AG04450 (cell line): ENCODE measurements at regions not wholly inside any gene's neighbourhood (a gene's known extent, or its start where the extent isn't known, plus 50 kb on each side); places are given as distances from the start of the nearest gene placed in this dataset.

Experiments used
- CTCF ChIA-PET: fragments of 300-600, 350-600 bp; formaldehyde crosslinking; extraction: SDS; loops from one replicate; lab custom pipeline; 2022; ENCODE audit warnings: antibody characterized with exemption, inconsistent platforms; lab: Charles Lee
- POLR2A ChIA-PET: fragments of 350-600 bp; formaldehyde crosslinking; extraction: SDS; loops from one replicate; lab custom pipeline; 2021; ENCODE audit warnings: antibody characterized with exemption, inconsistent platforms; lab: Yijun Ruan, JAX
- DNase-seq: peaks from one replicate; pipeline ENCODE4 v3.0.0-alpha.2; 2011; ENCODE audit warnings: low read depth, low spot score
- H3K27ac ChIP-seq: one replicate; pipeline ENCODE4 v1.5.1; 2012; ENCODE audit warnings: low read depth, low read length, control low read depth
- H3K27me3 ChIP-seq: one replicate; pipeline ENCODE4 v1.6.0; 2012; ENCODE audit warnings: low read length; ENCODE audit not compliant: control insufficient read depth, insufficient read depth
- H3K4me3 ChIP-seq: 2 replicates; pipeline ENCODE4 v1.5.1; 2011; ENCODE audit warnings: mild to moderate bottlenecking, low read depth, low read length, control low read depth
- H3K9me3 ChIP-seq: 2 replicates; pipeline ENCODE4 v1.5.1; 2012; ENCODE audit warnings: low read length; ENCODE audit not compliant: control insufficient read depth, insufficient read depth
- CTCF ChIP-seq: IDR thresholded peaks from 2 replicates; pipeline ENCODE4 v1.5.1; 2011; ENCODE audit warnings: low read depth, low read length, control low read depth, inconsistent platforms

GRCh38 chr5:53777864-53778618, 217.6 kb downstream of the NDUFS4 start:
- no peak for TF ChIP-seq CTCF
- DNase-seq = no peak
- H3K9me3 ChIP-seq = no peaks in the 10 kb centered on the region
- CTCF ChIA-PET = no interaction called here
- H3K27me3 ChIP-seq = no peaks in the 10 kb centered on the region
- no peak overlapping the region for H3K27ac ChIP-seq
- no peak overlapping the region for H3K4me3 ChIP-seq
- POLR2A ChIA-PET = no interaction called here

GRCh38 chr5:53779541-53779981, 219.1 kb downstream of the NDUFS4 start:
- no peak for TF ChIP-seq CTCF
- peak; percentile 21 for DNase-seq
- peak overlapping the region; percentile 22 for H3K27ac ChIP-seq
- POLR2A ChIA-PET = no interaction called here
- H3K4me3 ChIP-seq = no peak overlapping the region
- CTCF ChIA-PET = no interaction called here
- H3K27me3 ChIP-seq = no peaks in the 10 kb centered on the region
- no peaks in the 10 kb centered on the region for H3K9me3 ChIP-seq

GRCh38 chr5:53782620-53783019, 222.2 kb downstream of the NDUFS4 start:
- no peak for DNase-seq
- ChIA-PET POLR2A (interaction anchor here (0.6 kb wide), 2 partner anchors 247 to 439 kb away, joined by 3 read pairs; no protein-coding TSS in a partner anchor), CTCF (no interaction called here)

GRCh38 chr5:53783624-53784228, 223.3 kb downstream of the NDUFS4 start:
- H3K9me3 ChIP-seq = no peaks in the 10 kb centered on the region
- no peak for DNase-seq
- no peak overlapping the region for H3K27ac ChIP-seq
- no peaks in the 10 kb centered on the region for H3K27me3 ChIP-seq
- ChIA-PET CTCF (interaction anchor here (0.7 kb wide), 1 partner anchor 134 kb away, joined by 3 read pairs; no protein-coding TSS in a partner anchor), POLR2A (no interaction called here)
- H3K4me3 ChIP-seq = no peak overlapping the region
- TF ChIP-seq CTCF = no peak

More at GRCh38 chr5:53782620-53783019, 222.2 kb downstream of the NDUFS4 start:
- Histone ChIP-seq H3K9me3 (no peaks in the 10 kb centered on the region), H3K4me3 (no peak overlapping the region), H3K27me3 (no peaks in the 10 kb centered on the region), H3K27ac (no peak overlapping the region)
- TF ChIP-seq CTCF = no peak

- no peak overlapping the region for H3K27ac ChIP-seq
- CTCF ChIA-PET = interaction anchor here (0.7 kb wide), 1 partner anchor 133 kb away, joined by 3 read pairs; no protein-coding TSS in a partner anchor
- H3K27me3 ChIP-seq = no peaks in the 10 kb centered on the region
- POLR2A ChIA-PET = no interaction called here
- H3K4me3 ChIP-seq = no peak overlapping the region
- no peak for TF ChIP-seq CTCF
- no peaks in the 10 kb centered on the region for H3K9me3 ChIP-seq
- DNase-seq = no peak
These were observed 224.2 kb downstream of the NDUFS4 start for GRCh38 chr5:53784596-53784995.
